HUES48 (cell line): ENCODE measurements at regions not wholly inside any gene's neighbourhood (a gene's known extent, or its start where the extent isn't known, plus 50 kb on each side); places are given as distances from the start of the nearest gene placed in this dataset.

Experiments used
- H3K27ac ChIP-seq: one replicate; pipeline ENCODE4 v1.7.0; 2013; ENCODE audit warnings: low read depth, low read length, inconsistent platforms
- H3K27me3 ChIP-seq: 2 replicates; pipeline ENCODE4 v1.6.1; 2013; ENCODE audit warnings: mild to moderate bottlenecking, low read length; ENCODE audit not compliant: control insufficient read depth, insufficient read depth
- H3K36me3 ChIP-seq: 2 replicates; pipeline ENCODE4 v1.6.1; 2013; ENCODE audit warnings: low read length; ENCODE audit not compliant: control insufficient read depth, insufficient read depth
- H3K4me1 ChIP-seq: 2 replicates; pipeline ENCODE4 v1.6.1; 2013; ENCODE audit warnings: mild to moderate bottlenecking, low read length; ENCODE audit not compliant: control insufficient read depth, insufficient read depth
- H3K4me3 ChIP-seq: 2 replicates; pipeline ENCODE4 v1.5.1; 2013; ENCODE audit warnings: mild to moderate bottlenecking, low read depth, low read length
- H3K9ac ChIP-seq: 2 replicates; pipeline ENCODE4 v1.6.1; 2013; ENCODE audit warnings: mild to moderate bottlenecking, low read depth, low read length, moderate library complexity
- H3K9me3 ChIP-seq: 2 replicates; pipeline ENCODE4 v1.6.1; 2013; ENCODE audit warnings: low read length; ENCODE audit not compliant: control insufficient read depth, insufficient read depth

DNA sequence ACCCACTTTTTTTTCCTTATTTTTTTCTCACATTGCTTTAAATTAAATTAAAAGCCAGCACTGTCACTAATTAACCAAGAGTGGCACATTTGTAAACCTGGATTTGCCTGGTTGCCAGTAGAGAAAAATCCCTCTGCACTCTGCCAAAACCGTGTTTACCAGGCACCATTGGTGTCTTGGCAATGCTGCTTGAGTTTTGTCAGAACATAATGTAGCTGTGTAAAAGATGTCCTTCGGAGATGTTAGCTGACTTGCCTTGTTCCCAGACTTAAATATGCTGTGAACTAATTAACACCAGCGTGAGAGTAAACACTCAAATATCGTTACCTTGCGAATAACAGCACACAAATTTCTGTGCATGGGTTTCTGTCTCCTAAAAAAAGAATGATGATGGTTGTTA, 694.9 kb upstream of the ID4 start:
- H3K36me3 ChIP-seq, result no peaks in the 10 kb centered on the region
- H3K9me3 ChIP-seq, result no peaks in the 10 kb centered on the region
- H3K4me1 ChIP-seq, result peaks cover 10% of the 10 kb centered on the region
- H3K9ac ChIP-seq, result no peak overlapping the region
- no peak overlapping the region for H3K4me3 ChIP-seq
- no peak overlapping the region for H3K27ac ChIP-seq
- no peaks in the 10 kb centered on the region for H3K27me3 ChIP-seq

DNA sequence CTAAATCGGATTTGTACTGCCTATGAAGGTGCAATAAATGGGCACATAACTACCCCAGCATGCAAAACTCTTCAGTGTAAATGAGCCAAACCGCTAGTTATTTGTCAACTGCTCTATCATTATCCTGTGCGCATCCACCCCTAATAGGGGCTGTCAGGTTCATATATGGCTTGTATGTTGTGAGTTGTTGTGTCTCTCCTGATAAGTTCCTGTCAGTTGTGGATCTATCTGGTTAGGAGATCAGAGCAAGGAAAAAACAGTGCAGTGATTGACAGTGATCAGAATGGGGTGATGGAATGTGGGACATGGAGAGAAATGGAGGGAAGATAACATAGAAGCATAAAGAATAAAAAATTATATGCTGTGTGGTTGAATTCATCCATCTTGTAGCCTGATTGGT, 686.9 kb upstream of the ID4 start:
- Histone ChIP-seq H3K36me3 (no peaks in the 10 kb centered on the region), H3K27ac (no peak overlapping the region), H3K27me3 (no peaks in the 10 kb centered on the region), H3K4me1 (no peaks in the 10 kb centered on the region), H3K9me3 (no peaks in the 10 kb centered on the region), H3K9ac (no peak overlapping the region), H3K4me3 (no peak overlapping the region)

DNA sequence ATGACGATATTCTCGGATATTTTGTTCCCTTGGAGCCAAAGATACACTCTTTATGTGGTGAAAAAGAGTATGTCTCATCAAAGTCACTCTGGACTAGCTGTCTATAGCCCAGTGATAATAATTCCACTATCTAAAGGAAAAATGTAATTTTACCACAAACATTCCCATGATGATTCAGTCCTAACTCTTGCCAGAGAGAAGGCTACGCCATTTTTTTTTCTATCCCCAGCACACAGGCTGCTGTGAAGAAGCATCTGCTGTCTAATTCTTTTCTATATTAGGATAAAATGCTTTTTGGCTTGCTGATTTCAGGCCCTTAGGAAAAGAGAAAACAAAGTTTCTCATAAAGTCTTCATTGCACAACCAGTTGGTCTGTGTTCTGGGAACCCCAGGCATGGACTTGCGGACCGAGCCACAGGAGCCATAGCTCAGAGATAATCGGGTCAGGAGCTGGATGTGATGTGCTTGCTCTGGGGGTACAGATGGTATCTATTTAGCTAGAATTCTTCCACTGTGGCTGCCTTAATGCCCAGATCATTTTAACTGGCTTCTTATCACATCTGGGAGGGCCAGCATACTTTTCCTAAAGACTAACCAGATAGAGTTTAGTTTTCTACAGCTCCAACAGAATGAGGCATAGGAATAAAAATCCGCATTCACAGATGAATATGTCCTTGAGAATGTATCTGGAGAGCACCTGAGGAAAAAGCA, 683.7 kb upstream of the ID4 start:
- Histone ChIP-seq H3K9me3 (no peaks in the 10 kb centered on the region), H3K36me3 (no peaks in the 10 kb centered on the region), H3K4me3 (no peak overlapping the region), H3K27me3 (no peaks in the 10 kb centered on the region), H3K27ac (no peak overlapping the region), H3K9ac (no peak overlapping the region), H3K4me1 (no peaks in the 10 kb centered on the region)

DNA sequence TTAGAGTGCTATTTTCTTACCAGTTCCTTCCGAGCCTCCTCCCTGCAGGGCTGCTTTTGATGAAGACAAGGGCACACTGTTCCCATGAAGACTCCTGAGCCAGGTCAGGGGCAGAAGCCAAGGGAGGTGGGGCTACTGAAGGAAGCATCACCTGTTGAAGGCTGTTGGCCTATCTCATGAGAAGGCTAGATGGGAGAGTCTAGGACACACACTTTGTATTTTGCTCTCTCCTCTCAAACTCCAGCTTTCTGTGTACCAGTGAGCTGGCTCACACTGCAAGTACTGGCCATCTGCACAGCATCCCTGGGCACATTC, 683.2 kb upstream of the ID4 start:
- Histone ChIP-seq H3K27me3 (no peaks in the 10 kb centered on the region), H3K4me1 (no peaks in the 10 kb centered on the region), H3K27ac (no peak overlapping the region), H3K9me3 (no peaks in the 10 kb centered on the region), H3K36me3 (no peaks in the 10 kb centered on the region), H3K4me3 (no peak overlapping the region), H3K9ac (no peak overlapping the region)

DNA sequence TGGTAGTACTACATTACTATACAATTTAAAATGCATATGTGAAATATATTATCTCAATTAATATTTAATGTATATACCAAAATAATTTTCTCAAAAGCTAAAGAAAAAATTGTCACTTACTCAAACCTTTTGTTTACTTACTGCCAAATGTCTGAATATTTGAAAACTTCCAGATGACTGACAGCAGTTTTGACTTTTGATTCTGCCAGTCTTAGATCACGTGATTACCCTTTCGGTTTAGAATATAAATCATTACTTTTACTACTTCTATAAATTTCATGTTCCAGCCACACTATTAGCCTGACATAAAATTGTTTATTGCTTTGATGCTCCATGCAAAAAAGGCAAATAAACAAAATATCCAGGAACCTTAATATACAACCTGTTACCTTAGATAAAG, 680.7 kb upstream of the ID4 start:
- no peaks in the 10 kb centered on the region for H3K9me3 ChIP-seq
- no peaks in the 10 kb centered on the region for H3K27me3 ChIP-seq
- no peaks in the 10 kb centered on the region for H3K4me1 ChIP-seq
- no peak overlapping the region for H3K27ac ChIP-seq
- no peak overlapping the region for H3K4me3 ChIP-seq
- no peak overlapping the region for H3K9ac ChIP-seq
- H3K36me3 ChIP-seq, result no peaks in the 10 kb centered on the region

DNA sequence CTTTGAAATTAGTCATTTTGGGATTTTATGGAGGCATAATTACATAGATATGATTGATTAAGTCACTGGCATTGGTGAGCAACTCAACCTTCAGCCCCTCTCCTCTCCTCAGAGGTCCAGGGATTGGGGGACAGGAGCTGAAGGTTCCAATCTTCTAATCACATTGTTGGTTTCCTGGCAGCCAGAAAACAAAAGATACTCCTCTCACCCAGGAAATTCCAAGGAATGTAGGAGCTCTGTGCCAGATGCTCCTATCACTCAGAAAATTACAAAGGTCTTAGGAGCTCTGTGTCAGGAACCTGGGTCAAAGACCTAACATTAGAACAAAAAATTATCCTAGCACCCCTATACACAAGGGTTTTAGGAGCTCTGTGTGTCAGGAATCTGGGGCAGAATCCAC, 679.7 kb upstream of the ID4 start:
- Histone ChIP-seq H3K27me3 (no peaks in the 10 kb centered on the region), H3K27ac (no peak overlapping the region), H3K9ac (no peak overlapping the region), H3K9me3 (no peaks in the 10 kb centered on the region), H3K4me1 (no peaks in the 10 kb centered on the region), H3K4me3 (no peak overlapping the region), H3K36me3 (no peaks in the 10 kb centered on the region)

DNA sequence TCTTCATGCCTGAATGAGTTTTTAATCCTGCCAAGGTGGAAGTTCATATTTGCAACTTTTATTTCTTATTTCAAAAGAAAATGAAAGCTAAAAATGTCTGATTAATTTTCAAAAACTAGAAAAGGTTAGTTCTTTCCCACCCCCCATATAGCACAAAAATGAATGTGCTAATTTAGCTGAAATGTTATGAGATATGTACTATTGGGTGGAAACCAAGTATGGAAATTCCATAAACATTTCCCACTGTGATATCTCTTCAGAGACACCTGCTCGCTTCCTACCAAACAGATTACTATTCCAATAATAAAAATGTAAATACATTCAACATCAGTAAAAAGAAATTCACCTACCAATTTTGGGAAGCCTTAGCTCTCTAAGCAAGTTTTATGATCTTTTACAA, 678.6 kb upstream of the ID4 start:
- no peak overlapping the region for H3K9ac ChIP-seq
- H3K27me3 ChIP-seq, result no peaks in the 10 kb centered on the region

DNA sequence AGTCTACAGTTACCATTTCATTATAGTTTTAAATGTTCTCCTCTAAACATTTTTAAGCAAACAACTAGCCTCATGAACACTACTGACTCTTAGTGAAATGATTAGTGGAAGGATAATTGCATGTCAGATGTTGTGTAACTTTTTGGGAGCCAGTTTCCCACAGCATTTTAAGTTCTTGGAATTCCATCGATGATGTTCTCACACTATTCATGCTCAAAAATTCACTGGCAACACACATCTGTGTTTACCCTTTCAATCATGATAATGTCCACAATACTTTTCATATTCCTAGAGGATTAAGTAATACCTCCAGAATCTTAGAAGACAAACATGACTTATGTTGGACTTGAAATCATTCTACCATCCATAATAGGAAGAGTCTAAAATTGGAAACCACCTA, 678.1 kb upstream of the ID4 start:
- no peaks in the 10 kb centered on the region for H3K27me3 ChIP-seq
- no peaks in the 10 kb centered on the region for H3K4me1 ChIP-seq
- H3K9me3 ChIP-seq, result no peaks in the 10 kb centered on the region
- H3K9ac ChIP-seq, result no peak overlapping the region
- H3K27ac ChIP-seq, result no peak overlapping the region
- no peak overlapping the region for H3K4me3 ChIP-seq
- no peaks in the 10 kb centered on the region for H3K36me3 ChIP-seq

More for the DNA sequence above, 678.6 kb upstream of the ID4 start:
- Histone ChIP-seq H3K36me3 (no peaks in the 10 kb centered on the region), H3K27ac (no peak overlapping the region), H3K4me1 (no peaks in the 10 kb centered on the region), H3K9me3 (no peaks in the 10 kb centered on the region), H3K4me3 (no peak overlapping the region)

DNA sequence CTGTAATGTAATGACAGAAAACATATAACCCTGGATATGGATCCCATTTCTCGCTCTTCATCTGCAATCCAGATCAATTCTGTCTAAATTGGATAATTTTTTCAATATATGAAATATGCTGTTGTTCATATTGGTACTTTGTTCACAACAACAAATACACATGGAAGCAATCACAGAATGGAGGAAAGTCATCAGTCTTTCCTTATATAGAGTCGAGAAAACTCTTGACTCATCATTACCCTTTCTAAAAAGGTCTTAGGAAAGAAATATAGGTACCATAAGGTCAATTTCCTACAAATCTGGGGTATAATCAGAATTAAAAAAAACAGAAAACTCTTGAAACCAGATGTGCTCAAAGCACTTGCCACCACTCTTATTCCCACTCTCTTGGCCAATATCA, 677.6 kb upstream of the ID4 start:
- Histone ChIP-seq H3K27ac (no peak overlapping the region), H3K4me1 (no peaks in the 10 kb centered on the region), H3K4me3 (no peak overlapping the region), H3K27me3 (no peaks in the 10 kb centered on the region), H3K9ac (no peak overlapping the region), H3K9me3 (no peaks in the 10 kb centered on the region), H3K36me3 (no peaks in the 10 kb centered on the region)

DNA sequence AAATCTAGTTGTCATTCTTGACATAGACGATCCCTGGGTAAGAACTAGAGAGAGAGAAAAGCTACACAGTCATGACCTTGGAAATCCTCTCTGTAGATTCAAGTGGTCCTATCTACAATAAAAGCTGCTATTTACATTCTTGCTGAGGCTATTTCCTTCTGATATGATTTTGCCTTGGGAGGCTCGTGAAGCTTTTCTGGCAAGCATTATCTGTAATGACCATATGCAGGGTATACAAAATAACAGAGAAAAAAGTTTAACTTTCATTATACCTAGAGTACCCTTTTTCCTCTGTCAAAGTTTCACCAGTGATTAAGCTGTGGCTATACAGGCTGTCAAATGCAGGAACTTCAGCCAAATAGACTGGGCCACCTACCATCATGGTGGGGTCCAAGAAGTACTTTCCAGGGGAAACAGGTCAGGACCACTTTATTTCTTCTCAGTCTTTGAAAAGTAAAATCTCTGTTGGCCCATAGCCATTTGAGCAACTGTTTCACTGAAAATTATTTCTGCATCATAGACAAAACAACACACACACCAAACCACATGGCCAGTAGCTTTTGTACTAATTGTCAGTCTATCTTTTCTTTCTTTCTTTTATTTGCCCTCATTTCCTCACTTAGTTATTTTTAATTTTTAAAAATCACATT, 677.0 kb upstream of the ID4 start:
- H3K4me1 ChIP-seq, result no peaks in the 10 kb centered on the region
- H3K9ac ChIP-seq, result no peak overlapping the region
- H3K36me3 ChIP-seq, result no peaks in the 10 kb centered on the region
- H3K27ac ChIP-seq, result no peak overlapping the region
- H3K9me3 ChIP-seq, result no peaks in the 10 kb centered on the region
- H3K4me3 ChIP-seq, result no peak overlapping the region
- no peaks in the 10 kb centered on the region for H3K27me3 ChIP-seq

DNA sequence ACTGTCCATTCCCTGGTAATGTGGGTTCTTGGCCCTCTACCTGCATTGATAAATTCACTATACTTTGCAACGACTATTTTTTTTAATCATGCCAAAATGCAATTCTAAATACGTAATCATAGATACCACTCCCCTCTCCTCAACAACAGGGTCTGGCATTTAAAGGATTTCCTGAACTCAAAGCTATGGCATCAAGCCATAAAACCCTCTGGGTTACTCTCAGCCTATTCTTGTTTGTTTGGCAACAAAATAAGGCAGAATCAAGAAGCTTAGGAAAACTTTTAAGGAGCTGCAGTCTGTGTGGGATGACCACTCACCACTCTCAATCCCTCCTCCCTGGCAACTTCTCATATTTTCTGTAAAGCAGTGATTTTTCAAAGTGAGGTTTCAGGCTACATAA, 669.9 kb upstream of the ID4 start:
- no peaks in the 10 kb centered on the region for H3K36me3 ChIP-seq
- H3K4me1 ChIP-seq, result no peaks in the 10 kb centered on the region
- H3K27me3 ChIP-seq, result no peaks in the 10 kb centered on the region
- no peaks in the 10 kb centered on the region for H3K9me3 ChIP-seq
- no peak overlapping the region for H3K9ac ChIP-seq
- H3K27ac ChIP-seq, result no peak overlapping the region
- H3K4me3 ChIP-seq, result no peak overlapping the region
